ENCODE measurements at regions not wholly inside any gene's neighbourhood (a gene's known extent, or its start where the extent isn't known, plus 50 kb on each side); places are given as distances from the start of the nearest gene placed in this dataset.

GRCh38 chr6:128827675-128828464 lies 55.1 kb upstream of the LAMA2 start:
- Histone ChIP-seq H3K36me3 (no peaks in the 10 kb centered on the region), H3K27me3 (no peaks in the 10 kb centered on the region), H3K4me3 (no peak overlapping the region), H3K27ac (no peak overlapping the region), H3K9me3 (peaks cover 0 to 6% (median 2%) of the 10 kb centered on the region in 4 donors), H3K4me1 (no peaks in the 10 kb centered on the region)
- no peak for DNase-seq
- intact Hi-C loops (cut with DNase I; ENCODE audit: low total_unique reads): no loop called here
- no peak for TF ChIP-seq EP300 (IDR thresholded peaks at IDR 0.05)
- TF ChIP-seq POLR2A (IDR thresholded peaks at IDR 0.05): no peak
- no peak for TF ChIP-seq CTCF (IDR thresholded peaks at IDR 0.05)
- no peak for TF ChIP-seq POLR2AphosphoS5 (IDR thresholded peaks at IDR 0.05)
- 69 to 80% (median 75%) methylated on average over 5 of the region's 5 CpGs for WGBS, 5 donors

GRCh38 chr6:128826606-128827005 lies 56.3 kb upstream of the LAMA2 start:
- no peak for TF ChIP-seq POLR2A (IDR thresholded peaks at IDR 0.05)
- TF ChIP-seq EP300 (IDR thresholded peaks at IDR 0.05): no peak
- no peak for TF ChIP-seq CTCF (IDR thresholded peaks at IDR 0.05)
- TF ChIP-seq POLR2AphosphoS5 (IDR thresholded peaks at IDR 0.05): no peak

GRCh38 chr6:128822271-128822670 lies 60.7 kb upstream of the LAMA2 start:
- no peak overlapping the region for H3K4me3 ChIP-seq
- H3K27ac ChIP-seq: no peak overlapping the region
- intact Hi-C loops (cut with DNase I; ENCODE audit: low total_unique reads): no loop called here
- WGBS, 5 donors: 66 to 77% (median 70%) methylated on average over 3 of the region's 3 CpGs
- TF ChIP-seq POLR2AphosphoS5 (IDR thresholded peaks at IDR 0.05) (no peak), POLR2A (IDR thresholded peaks at IDR 0.05) (no peak), CTCF (IDR thresholded peaks at IDR 0.05) (no peak), EP300 (IDR thresholded peaks at IDR 0.05) (no peak)
- H3K36me3 ChIP-seq: no peaks in the 10 kb centered on the region
- no peak for DNase-seq
- H3K27me3 ChIP-seq: no peaks in the 10 kb centered on the region
- no peaks in the 10 kb centered on the region for H3K4me1 ChIP-seq
- H3K9me3 ChIP-seq: no peaks in the 10 kb centered on the region

More at GRCh38 chr6:128826606-128827005, 56.3 kb upstream of the LAMA2 start:
- no peak for DNase-seq
- Histone ChIP-seq H3K9me3 (peaks cover 0 to 6% (median 2%) of the 10 kb centered on the region in 4 donors), H3K36me3 (no peaks in the 10 kb centered on the region), H3K27me3 (no peaks in the 10 kb centered on the region), H3K4me3 (no peak overlapping the region), H3K27ac (no peak overlapping the region), H3K4me1 (no peaks in the 10 kb centered on the region)
- intact Hi-C loops (cut with DNase I; ENCODE audit: low total_unique reads): no loop called here
- 63 to 73% (median 66%) methylated on average over 3 of the region's 3 CpGs for WGBS, 5 donors

- H3K36me3 ChIP-seq: no peaks in the 10 kb centered on the region
- H3K9me3 ChIP-seq: no peaks in the 10 kb centered on the region
- no peak overlapping the region for H3K4me3 ChIP-seq
- intact Hi-C loops (cut with DNase I; ENCODE audit: low total_unique reads): no loop called here
- no peak overlapping the region for H3K27ac ChIP-seq
- TF ChIP-seq EP300 (IDR thresholded peaks at IDR 0.05): no peak
- no peak for TF ChIP-seq CTCF (IDR thresholded peaks at IDR 0.05)
- no peak for TF ChIP-seq POLR2A (IDR thresholded peaks at IDR 0.05)
- no peak for DNase-seq
- no peaks in the 10 kb centered on the region for H3K27me3 ChIP-seq
- WGBS, 5 donors: 73 to 86% (median 74%) methylated on average over 2 of the region's 2 CpGs
- no peaks in the 10 kb centered on the region for H3K4me1 ChIP-seq
These were observed 61.8 kb upstream of the LAMA2 start for GRCh38 chr6:128821116-128821515.

Data from stomach (tissue), 8 donors.